ENCODE measurements at regions not wholly inside any gene's neighbourhood (a gene's known extent, or its start where the extent isn't known, plus 50 kb on each side); places are given as distances from the start of the nearest gene placed in this dataset.
"Not testable (repeated sequence)": the region's sequence is repeated elsewhere in the genome, so short reads cannot be mapped to it uniquely, and the experiment has no call there.

DNA sequence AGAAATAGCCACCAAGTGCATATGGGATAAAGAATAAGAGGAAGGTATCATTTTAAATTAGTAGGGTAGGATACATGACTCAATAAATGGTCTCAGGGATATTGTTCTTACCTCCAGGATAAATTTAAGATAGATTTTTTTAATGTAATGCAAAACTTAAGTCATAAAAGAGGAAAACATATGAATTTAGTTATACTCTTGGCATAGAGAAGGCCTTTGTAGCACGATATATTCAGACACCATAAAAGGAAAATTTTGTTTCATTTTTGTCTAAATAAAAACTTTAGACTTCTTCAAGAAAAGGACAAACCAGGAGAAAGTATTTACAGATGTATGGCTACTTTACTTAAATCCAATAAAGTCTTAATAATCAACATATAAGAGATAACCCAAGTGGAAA, 78.5 kb upstream of the CAB39 start:
- H3K9ac ChIP-seq (ENCODE audit: insufficient read length, low read depth), result no peak overlapping the region
- H3K4me3 ChIP-seq (ENCODE audit: insufficient read length, low read depth), result no peak overlapping the region
- H3K4me1 ChIP-seq (ENCODE audit: insufficient read depth, insufficient read length), result no peaks in the 10 kb centered on the region
- H3K36me3 ChIP-seq (ENCODE audit: insufficient read depth, insufficient read length, low read length), result no peaks in the 10 kb centered on the region
- DNase-seq (ENCODE audit: low read depth, low spot score), result no peak
- H3K27me3 ChIP-seq (ENCODE audit: insufficient read depth, insufficient read length), result no peaks in the 10 kb centered on the region
- H3K9me3 ChIP-seq (ENCODE audit: insufficient read depth, low read length), result no peaks in the 10 kb centered on the region
- TF ChIP-seq SUZ12 (IDR thresholded peaks at IDR 0.05; ENCODE audit: extremely low read depth, insufficient read depth, insufficient read length) (no peak), YY1 (IDR thresholded peaks at IDR 0.05; ENCODE audit: insufficient read depth, insufficient read length) (no peak), ZNF274 (IDR thresholded peaks at IDR 0.05; ENCODE audit: low read depth, low read length) (no peak)

DNA sequence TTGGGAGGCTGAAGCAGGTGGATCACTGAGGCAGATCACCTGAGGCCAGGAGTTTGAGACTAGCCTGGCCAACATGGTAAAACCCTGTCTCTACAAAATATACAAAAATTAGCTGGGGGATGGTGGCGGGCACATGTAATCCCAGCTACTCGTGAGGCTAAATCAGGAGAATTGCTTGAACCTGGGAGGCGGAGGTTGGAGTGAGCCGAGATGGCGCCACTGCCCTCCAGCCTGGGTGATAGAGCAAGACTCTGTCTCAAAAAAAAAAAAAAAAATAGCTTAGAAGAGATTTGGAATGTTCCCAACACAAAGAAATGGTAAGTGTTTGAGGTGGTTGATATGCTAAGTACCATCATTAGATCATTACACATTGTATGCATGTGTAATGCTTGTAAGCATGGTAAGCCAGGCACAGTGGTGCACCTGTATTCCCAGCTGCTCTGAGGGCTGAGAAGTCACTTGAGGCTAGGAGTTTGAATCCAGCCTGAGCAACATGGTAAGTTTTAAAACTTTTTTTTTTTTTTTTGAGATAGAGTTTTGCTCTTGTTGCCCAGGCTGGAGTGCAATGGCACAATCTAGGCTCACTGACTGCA, 77.8 kb upstream of the CAB39 start:
- H3K36me3 ChIP-seq (ENCODE audit: insufficient read depth, insufficient read length, low read length); H3K9ac ChIP-seq (ENCODE audit: insufficient read length, low read depth); DNase-seq (ENCODE audit: low read depth, low spot score); H3K27me3 ChIP-seq (ENCODE audit: insufficient read depth, insufficient read length); H3K9me3 ChIP-seq (ENCODE audit: insufficient read depth, low read length); H3K4me3 ChIP-seq (ENCODE audit: insufficient read length, low read depth); H3K4me1 ChIP-seq (ENCODE audit: insufficient read depth, insufficient read length): not testable (repeated sequence)

DNA sequence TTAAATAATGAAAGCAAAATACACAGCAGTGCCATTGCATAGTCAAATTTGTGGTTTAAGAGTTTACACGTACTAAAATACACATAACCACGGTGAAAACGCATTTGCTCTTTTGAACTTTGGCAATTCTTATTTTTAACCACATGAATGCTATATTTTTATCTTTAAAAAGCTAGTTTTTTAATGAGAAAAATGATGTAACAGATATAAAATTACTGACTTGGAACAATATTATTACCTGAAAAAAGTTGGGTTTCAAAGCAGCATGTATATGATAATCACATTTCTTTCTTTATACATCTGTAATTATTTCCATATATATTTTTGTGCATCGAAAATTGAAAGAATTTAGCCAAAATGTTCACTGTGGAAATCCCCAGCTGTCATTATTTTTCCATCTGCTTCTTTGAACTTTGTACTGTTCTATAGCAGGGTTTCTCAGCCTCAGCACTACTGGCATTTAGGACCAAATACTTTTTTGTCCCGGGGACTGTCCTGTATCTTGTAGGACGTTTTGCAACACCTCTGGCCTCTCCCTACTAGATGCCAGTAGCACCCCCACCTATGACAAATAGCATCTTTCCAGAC, 75.9 kb upstream of the CAB39 start:
- DNase-seq (ENCODE audit: low read depth, low spot score), result no peak
- no peak overlapping the region for H3K4me3 ChIP-seq (ENCODE audit: insufficient read length, low read depth)
- no peaks in the 10 kb centered on the region for H3K27me3 ChIP-seq (ENCODE audit: insufficient read depth, insufficient read length)
- no peaks in the 10 kb centered on the region for H3K4me1 ChIP-seq (ENCODE audit: insufficient read depth, insufficient read length)
- no peak for TF ChIP-seq ZNF274 (IDR thresholded peaks at IDR 0.05; ENCODE audit: low read depth, low read length)
- no peak for TF ChIP-seq YY1 (IDR thresholded peaks at IDR 0.05; ENCODE audit: insufficient read depth, insufficient read length)
- no peak for TF ChIP-seq SUZ12 (IDR thresholded peaks at IDR 0.05; ENCODE audit: extremely low read depth, insufficient read depth, insufficient read length)
- no peaks in the 10 kb centered on the region for H3K9me3 ChIP-seq (ENCODE audit: insufficient read depth, low read length)
- H3K9ac ChIP-seq (ENCODE audit: insufficient read length, low read depth), result no peak overlapping the region
- H3K36me3 ChIP-seq (ENCODE audit: insufficient read depth, insufficient read length, low read length), result no peaks in the 10 kb centered on the region

DNA sequence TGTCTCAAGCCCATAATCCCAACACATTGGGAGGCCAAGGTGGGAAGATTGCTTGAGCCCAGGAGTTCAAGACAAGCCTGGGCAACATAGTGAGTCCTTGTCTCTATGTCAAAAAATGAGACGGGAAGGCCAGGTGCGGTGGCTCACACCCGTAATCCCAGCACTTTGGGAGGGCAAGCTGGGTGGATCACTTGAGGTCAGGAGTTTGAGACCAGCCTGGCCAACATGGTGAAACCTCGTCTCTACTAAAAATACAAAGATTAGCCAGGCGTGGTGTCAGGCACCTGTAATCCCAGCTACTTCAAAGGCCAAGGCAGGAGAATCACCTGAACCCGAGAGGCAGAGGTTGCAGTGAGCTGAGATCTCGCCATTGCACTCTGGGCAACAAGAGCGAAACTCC, 75.2 kb upstream of the CAB39 start:
- not testable (repeated sequence) for H3K36me3 ChIP-seq (ENCODE audit: insufficient read depth, insufficient read length, low read length)

DNA sequence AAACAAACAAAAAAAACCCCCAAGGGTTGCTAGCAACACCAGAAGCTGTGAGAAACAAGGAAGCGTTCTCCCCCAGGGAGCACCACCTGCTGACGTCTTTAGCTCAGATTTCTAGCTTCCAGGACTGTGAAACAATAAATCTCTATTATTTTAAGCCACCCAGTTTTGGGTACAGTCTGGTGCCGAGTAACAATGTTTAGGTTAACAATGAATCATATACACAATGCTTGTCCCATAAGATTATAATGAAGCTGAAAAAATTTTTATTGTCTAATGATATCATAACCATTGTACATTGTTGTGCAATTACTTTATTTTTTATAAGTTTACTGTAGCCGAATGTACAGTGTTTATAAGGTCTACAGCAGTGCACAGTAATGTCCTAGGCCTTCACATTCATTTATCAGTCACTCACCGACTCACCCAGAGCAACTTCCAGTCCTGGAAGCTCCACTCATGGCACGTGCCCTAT, 72.1 kb upstream of the CAB39 start:
- H3K4me3 ChIP-seq (ENCODE audit: insufficient read length, low read depth), result no peak overlapping the region
- DNase-seq (ENCODE audit: low read depth, low spot score), result no peak
- H3K27me3 ChIP-seq (ENCODE audit: insufficient read depth, insufficient read length), result no peaks in the 10 kb centered on the region
- H3K9ac ChIP-seq (ENCODE audit: insufficient read length, low read depth), result no peak overlapping the region
- TF ChIP-seq ZNF274 (IDR thresholded peaks at IDR 0.05; ENCODE audit: low read depth, low read length), result no peak
- TF ChIP-seq YY1 (IDR thresholded peaks at IDR 0.05; ENCODE audit: insufficient read depth, insufficient read length), result no peak
- no peak for TF ChIP-seq SUZ12 (IDR thresholded peaks at IDR 0.05; ENCODE audit: extremely low read depth, insufficient read depth, insufficient read length)
- H3K9me3 ChIP-seq (ENCODE audit: insufficient read depth, low read length), result no peaks in the 10 kb centered on the region
- H3K4me1 ChIP-seq (ENCODE audit: insufficient read depth, insufficient read length), result no peaks in the 10 kb centered on the region
- no peaks in the 10 kb centered on the region for H3K36me3 ChIP-seq (ENCODE audit: insufficient read depth, insufficient read length, low read length)

More for the DNA sequence above, 75.2 kb upstream of the CAB39 start:
- H3K9me3 ChIP-seq (ENCODE audit: insufficient read depth, low read length); H3K4me3 ChIP-seq (ENCODE audit: insufficient read length, low read depth); H3K27me3 ChIP-seq (ENCODE audit: insufficient read depth, insufficient read length); H3K4me1 ChIP-seq (ENCODE audit: insufficient read depth, insufficient read length); DNase-seq (ENCODE audit: low read depth, low spot score); H3K9ac ChIP-seq (ENCODE audit: insufficient read length, low read depth): not testable (repeated sequence)

DNA sequence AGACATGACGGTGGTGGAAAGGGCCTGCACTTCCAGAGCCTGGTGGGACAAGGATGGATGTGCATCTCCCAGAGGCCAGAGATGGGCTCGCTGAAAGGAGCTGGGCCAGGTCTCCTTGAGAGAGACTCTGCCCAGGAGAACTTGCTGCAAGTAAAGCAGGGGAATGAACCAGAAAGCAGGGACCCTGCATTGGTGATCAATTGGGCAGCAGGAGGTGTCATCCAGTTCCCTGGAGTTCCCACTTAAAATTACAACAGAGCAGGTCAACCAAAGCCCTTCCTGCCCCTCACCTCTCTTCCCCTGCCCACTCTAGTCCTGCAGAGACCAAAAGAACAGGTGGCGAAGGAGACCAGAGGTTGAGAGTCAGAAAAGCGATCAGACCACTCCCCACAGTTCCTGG, 69.7 kb upstream of the CAB39 start:
- H3K36me3 ChIP-seq (ENCODE audit: insufficient read depth, insufficient read length, low read length), result no peaks in the 10 kb centered on the region
- TF ChIP-seq SUZ12 (IDR thresholded peaks at IDR 0.05; ENCODE audit: extremely low read depth, insufficient read depth, insufficient read length), result no peak
- TF ChIP-seq YY1 (IDR thresholded peaks at IDR 0.05; ENCODE audit: insufficient read depth, insufficient read length), result no peak
- no peak for TF ChIP-seq ZNF274 (IDR thresholded peaks at IDR 0.05; ENCODE audit: low read depth, low read length)
- DNase-seq (ENCODE audit: low read depth, low spot score), result no peak
- no peaks in the 10 kb centered on the region for H3K27me3 ChIP-seq (ENCODE audit: insufficient read depth, insufficient read length)
- H3K4me1 ChIP-seq (ENCODE audit: insufficient read depth, insufficient read length), result no peaks in the 10 kb centered on the region
- no peak overlapping the region for H3K4me3 ChIP-seq (ENCODE audit: insufficient read length, low read depth)
- H3K9ac ChIP-seq (ENCODE audit: insufficient read length, low read depth), result no peak overlapping the region
- H3K9me3 ChIP-seq (ENCODE audit: insufficient read depth, low read length), result peaks cover 3% of the 10 kb centered on the region; the same call in 1 of the 2 replicates

DNA sequence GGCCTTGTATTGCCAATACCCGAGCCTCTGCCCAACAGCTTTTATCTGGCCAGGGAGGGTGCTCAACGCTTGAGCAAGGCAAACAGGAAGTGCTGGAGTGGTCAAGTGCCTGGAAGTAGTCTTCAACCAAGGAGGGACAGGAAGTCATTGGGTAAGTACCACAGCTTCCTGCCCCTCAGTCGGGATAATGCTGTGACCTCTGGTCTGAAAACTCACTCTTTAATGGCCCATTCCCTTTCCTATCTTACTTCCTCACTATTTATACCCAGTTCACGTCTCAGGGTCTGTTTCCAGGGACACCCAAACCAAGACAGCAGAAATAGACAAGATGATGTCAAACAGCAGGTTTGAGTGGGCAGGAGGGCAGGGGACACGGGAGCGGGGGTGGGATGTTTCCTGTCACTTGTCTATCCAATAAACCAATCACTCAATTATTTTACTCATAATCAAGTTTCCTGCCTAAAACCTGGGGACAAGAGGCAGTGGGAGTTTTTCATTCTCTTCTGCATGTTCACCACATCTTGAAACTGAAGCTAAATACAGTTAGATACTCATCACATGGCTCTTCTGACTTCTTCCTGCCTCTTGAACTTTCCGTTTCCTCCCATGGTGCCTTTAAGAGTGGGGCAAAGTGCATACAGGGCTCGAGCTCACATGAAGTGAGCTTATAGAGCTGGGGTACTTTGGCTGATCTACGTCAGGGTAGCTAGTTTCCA, 68.9 kb upstream of the CAB39 start:
- TF ChIP-seq YY1 (IDR thresholded peaks at IDR 0.05; ENCODE audit: insufficient read depth, insufficient read length), result no peak
- no peak for TF ChIP-seq ZNF274 (IDR thresholded peaks at IDR 0.05; ENCODE audit: low read depth, low read length)
- no peak for TF ChIP-seq SUZ12 (IDR thresholded peaks at IDR 0.05; ENCODE audit: extremely low read depth, insufficient read depth, insufficient read length)
- Histone ChIP-seq H3K36me3 (ENCODE audit: insufficient read depth, insufficient read length, low read length) (no peaks in the 10 kb centered on the region), H3K9ac (ENCODE audit: insufficient read length, low read depth) (no peak overlapping the region), H3K9me3 (ENCODE audit: insufficient read depth, low read length) (peaks cover 3% of the 10 kb centered on the region; the same call in 1 of the 2 replicates), H3K27me3 (ENCODE audit: insufficient read depth, insufficient read length) (no peaks in the 10 kb centered on the region), H3K4me1 (ENCODE audit: insufficient read depth, insufficient read length) (no peaks in the 10 kb centered on the region), H3K4me3 (ENCODE audit: insufficient read length, low read depth) (no peak overlapping the region)
- DNase-seq (ENCODE audit: low read depth, low spot score), result no peak
